Keratinocyte (primary cell): ENCODE measurements at regions not wholly inside any gene's neighbourhood (a gene's known extent, or its start where the extent isn't known, plus 50 kb on each side); places are given as distances from the start of the nearest gene placed in this dataset.

Experiments used
- DNase-seq: peaks from one replicate; pipeline ENCODE4 v3.0.0-alpha.2; 2011; ENCODE audit warnings: low read depth, missing footprints, low spot score
- FAIRE-seq: peaks from 2 replicates; lab custom pipeline; 2011; peaks lifted over from hg19 to GRCh38; lab: Jason Lieb, UNC
- H2AFZ ChIP-seq: 2 replicates; pipeline ENCODE4 v1.6.0; 2012; ENCODE audit warnings: low read length, control low read depth, inconsistent platforms; ENCODE audit not compliant: control insufficient read depth
- H3K27ac ChIP-seq: 2 replicates; pipeline ENCODE4 v1.5.1; 2011; ENCODE audit warnings: low read length; ENCODE audit not compliant: control insufficient read depth, insufficient read depth
- H3K27me3 ChIP-seq: 3 replicates; pipeline ENCODE4 v1.6.0; 2011; ENCODE audit warnings: low read length; ENCODE audit not compliant: control insufficient read depth, insufficient read depth; ENCODE audit errors: extremely low read depth
- H3K36me3 ChIP-seq, 2 experiments: 2 replicates in 1 of 2; 3 replicates in 1 of 2; pipeline ENCODE4 v1.5.1; 2011; ENCODE audit warnings: low read length in 2 of 2, mild to moderate bottlenecking in 1 of 2; ENCODE audit not compliant: control insufficient read depth in 2 of 2, insufficient read depth in 2 of 2; ENCODE audit errors: extremely low read depth in 1 of 2
- H3K4me1 ChIP-seq: 3 replicates; pipeline ENCODE4 v1.5.1; 2011; ENCODE audit warnings: low read length; ENCODE audit not compliant: control insufficient read depth, insufficient read depth; ENCODE audit errors: extremely low read depth
- H3K4me2 ChIP-seq: 3 replicates; pipeline ENCODE4 v1.6.0; 2011; ENCODE audit warnings: low read depth, low read length; ENCODE audit not compliant: control insufficient read depth, insufficient read depth; ENCODE audit errors: extremely low read depth
- H3K4me3 ChIP-seq, 3 experiments: fragments of 200-600 bp in 1 of 3; sonication (generic) in 1 of 3; 2 replicates in 2 of 3; 3 replicates in 1 of 3; pipeline ENCODE4 v1.5.1; 2011 to 2016; ENCODE audit warnings: low read length in 3 of 3, mild to moderate bottlenecking in 3 of 3, control low read depth in 2 of 3, inconsistent platforms in 1 of 3, low read depth in 1 of 3, mixed read lengths in 1 of 3, mixed run types in 1 of 3, moderate library complexity in 1 of 3; ENCODE audit not compliant: control insufficient read depth in 2 of 3, insufficient read depth in 2 of 3; ENCODE audit errors: extremely low read depth in 1 of 3
- H3K79me2 ChIP-seq: 2 replicates; pipeline ENCODE4 v1.6.0; 2012; ENCODE audit warnings: low read length; ENCODE audit not compliant: control insufficient read depth, insufficient read depth
- H3K9ac ChIP-seq: 3 replicates; pipeline ENCODE4 v1.6.0; 2011; ENCODE audit warnings: low read length; ENCODE audit not compliant: control insufficient read depth, insufficient read depth; ENCODE audit errors: extremely low read depth
- H3K9me1 ChIP-seq: 3 replicates; pipeline ENCODE4 v1.6.0; 2011; ENCODE audit warnings: low read length; ENCODE audit not compliant: control insufficient read depth, insufficient read depth; ENCODE audit errors: extremely low read depth
- H3K9me3 ChIP-seq: 2 replicates; pipeline ENCODE4 v1.5.1; 2012; ENCODE audit warnings: low read depth, low read length; ENCODE audit not compliant: control insufficient read depth
- H4K20me1 ChIP-seq: 3 replicates; pipeline ENCODE4 v1.6.0; 2011; ENCODE audit warnings: low read length; ENCODE audit not compliant: control insufficient read depth, insufficient read depth; ENCODE audit errors: extremely low read depth
- CTCF ChIP-seq, 3 experiments: IDR thresholded peaks in 1 of 3; conservative IDR thresholded peaks in 1 of 3; optimal IDR thresholded peaks in 1 of 3; 2 replicates in 2 of 3; 3 replicates in 1 of 3; pipeline versions ENCODE3 to v1.5.1; 2011; ENCODE audit warnings: low read length in 3 of 3, mild to moderate bottlenecking in 3 of 3, moderate library complexity in 2 of 3, control low read depth in 1 of 3, inconsistent platforms in 1 of 3; ENCODE audit not compliant: insufficient read depth in 2 of 3; ENCODE audit errors: extremely low read depth in 1 of 3
- EZH2 ChIP-seq: IDR thresholded peaks from one replicate; pipeline ENCODE4 v1.6.1; 2012; ENCODE audit warnings: inconsistent platforms, mild to moderate bottlenecking, low read length, moderate library complexity
- dilution Hi-C: fragments of 300-500 bp; cut with MboI; formaldehyde crosslinking; loops from one replicate; pipeline ENCODE4 v1.7.0; 2020; ENCODE audit warnings: low sequenced_read_pairs; ENCODE audit not compliant: extremely low pct_ligation_motif_present

- Histone ChIP-seq H2AFZ (no peak overlapping the region), H3K27me3 (no peaks in the 10 kb centered on the region), H3K36me3 (no peaks in the 10 kb centered on the region), H3K9me3 (no peaks in the 10 kb centered on the region), H3K4me3 (no peak overlapping the region), H3K4me1 (no peaks in the 10 kb centered on the region), H3K9me1 (no peaks in the 10 kb centered on the region), H3K27ac (no peak overlapping the region), H4K20me1 (no peaks in the 10 kb centered on the region), H3K79me2 (no peaks in the 10 kb centered on the region), H3K4me2 (no peak overlapping the region), H3K9ac (no peak overlapping the region)
- dilution Hi-C loops, result no loop called here
- FAIRE-seq (no peak), DNase-seq (no peak)
- TF ChIP-seq EZH2, result no peak
- TF ChIP-seq CTCF (optimal IDR thresholded peaks at IDR 0.05 in 1 of 3, IDR thresholded peaks at IDR 0.05 in 1 of 3, conservative IDR thresholded peaks at IDR 0.05 in 1 of 3; ENCODE audit: extremely low read depth in 1 of 3, insufficient read depth in 2 of 3, low read length in 3 of 3), result no peak
These were observed 887.4 kb upstream of the CXADR start for GRCh38 chr21:16625491-16625890.

- Histone ChIP-seq H2AFZ (no peak overlapping the region), H3K27me3 (no peaks in the 10 kb centered on the region), H3K36me3 (no peaks in the 10 kb centered on the region), H3K9me3 (no peaks in the 10 kb centered on the region), H3K79me2 (no peaks in the 10 kb centered on the region), H3K4me2 (no peak overlapping the region), H3K4me1 (no peaks in the 10 kb centered on the region), H3K9ac (no peak overlapping the region), H3K27ac (no peak overlapping the region), H3K4me3 (no peak overlapping the region), H3K9me1 (no peaks in the 10 kb centered on the region), H4K20me1 (no peaks in the 10 kb centered on the region)
- DNase-seq (no peak), FAIRE-seq (no peak)
- TF ChIP-seq CTCF (optimal IDR thresholded peaks at IDR 0.05 in 1 of 3, IDR thresholded peaks at IDR 0.05 in 1 of 3, conservative IDR thresholded peaks at IDR 0.05 in 1 of 3; ENCODE audit: extremely low read depth in 1 of 3, insufficient read depth in 2 of 3, low read length in 3 of 3) (no peak), EZH2 (no peak)
- dilution Hi-C loops, result no loop called here
These were observed 878.9 kb upstream of the CXADR start for GRCh38 chr21:16633831-16634459.
